ENCODE measurements at regions not wholly inside any gene's neighbourhood (a gene's known extent, or its start where the extent isn't known, plus 50 kb on each side); places are given as distances from the start of the nearest gene placed in this dataset.
"Not testable (repeated sequence)": the region's sequence is repeated elsewhere in the genome, so short reads cannot be mapped to it uniquely, and the experiment has no call there.

- DNase-seq, result no peak
Observed at GRCh38 chr6:37766717-37767116, 52.8 kb upstream of the ZFAND3 start.

GRCh38 chr6:37765182-37765775 lies 54.2 kb upstream of the ZFAND3 start:
- no peak for DNase-seq

- DNase-seq, result no peak
Observed at GRCh38 chr6:37763413-37763812, 56.1 kb upstream of the ZFAND3 start.

- no peak for DNase-seq
Observed at GRCh38 chr6:37762806-37763205, 56.7 kb upstream of the ZFAND3 start.

GRCh38 chr6:37761554-37762271 lies 57.8 kb upstream of the ZFAND3 start:
- no peak for DNase-seq

GRCh38 chr6:37759221-37760144 lies 60.0 kb upstream of the ZFAND3 start:
- DNase-seq, result peak; percentile 13 to 62 (median 31)

- DNase-seq, result no peak
Observed at GRCh38 chr6:37758647-37759046, 60.9 kb upstream of the ZFAND3 start.

- DNase-seq, result peak; percentile 30 to 72 (median 48)
Observed at GRCh38 chr6:37758234-37758633, 60.6 kb upstream of the MDGA1 start.

GRCh38 chr6:37757381-37757780 lies 59.7 kb upstream of the MDGA1 start:
- DNase-seq, result no peak

GRCh38 chr6:37756135-37756534 lies 58.5 kb upstream of the MDGA1 start:
- no peak for DNase-seq

GRCh38 chr6:37752718-37753117 lies 55.0 kb upstream of the MDGA1 start:
- no peak for DNase-seq

- not testable (repeated sequence) for DNase-seq
Observed at GRCh38 chr6:37749367-37749766, 51.7 kb upstream of the MDGA1 start.

GRCh38 chr6:37748118-37748517 lies 50.4 kb upstream of the MDGA1 start:
- no peak for DNase-seq

Measured in suppressor macrophage treated with lipopolysaccharide for 1 hour (primary cell).